Breast epithelium (tissue), 3 donors: ENCODE measurements at regions not wholly inside any gene's neighbourhood (a gene's known extent, or its start where the extent isn't known, plus 50 kb on each side); places are given as distances from the start of the nearest gene placed in this dataset.

Experiments
- POLR2A ChIP-seq: fragments of 450-650 bp; IDR thresholded peaks from one replicate; pipeline ENCODE4 v1.6.1; 2016; ENCODE audit warnings: antibody characterized with exemption, mild to moderate bottlenecking, moderate library complexity
- POLR2AphosphoS5 ChIP-seq, 3 donors: sonication (generic); formaldehyde crosslinking; IDR thresholded peaks; one replicate each; pipeline ENCODE4 v1.6.1; 2017; ENCODE audit warnings: antibody characterized with exemption in 3 of 3
- TF ChIP-seq, protein P1 (sequence below), 3 donors: fragments of 450-650 bp; IDR thresholded peaks; one replicate each; pipeline ENCODE4 v1.5.1; 2016 to 2017; ENCODE audit warnings: antibody characterized with exemption in 3 of 3, mild to moderate bottlenecking in 3 of 3, moderate library complexity in 3 of 3

- TF ChIP-seq, protein P1, sequence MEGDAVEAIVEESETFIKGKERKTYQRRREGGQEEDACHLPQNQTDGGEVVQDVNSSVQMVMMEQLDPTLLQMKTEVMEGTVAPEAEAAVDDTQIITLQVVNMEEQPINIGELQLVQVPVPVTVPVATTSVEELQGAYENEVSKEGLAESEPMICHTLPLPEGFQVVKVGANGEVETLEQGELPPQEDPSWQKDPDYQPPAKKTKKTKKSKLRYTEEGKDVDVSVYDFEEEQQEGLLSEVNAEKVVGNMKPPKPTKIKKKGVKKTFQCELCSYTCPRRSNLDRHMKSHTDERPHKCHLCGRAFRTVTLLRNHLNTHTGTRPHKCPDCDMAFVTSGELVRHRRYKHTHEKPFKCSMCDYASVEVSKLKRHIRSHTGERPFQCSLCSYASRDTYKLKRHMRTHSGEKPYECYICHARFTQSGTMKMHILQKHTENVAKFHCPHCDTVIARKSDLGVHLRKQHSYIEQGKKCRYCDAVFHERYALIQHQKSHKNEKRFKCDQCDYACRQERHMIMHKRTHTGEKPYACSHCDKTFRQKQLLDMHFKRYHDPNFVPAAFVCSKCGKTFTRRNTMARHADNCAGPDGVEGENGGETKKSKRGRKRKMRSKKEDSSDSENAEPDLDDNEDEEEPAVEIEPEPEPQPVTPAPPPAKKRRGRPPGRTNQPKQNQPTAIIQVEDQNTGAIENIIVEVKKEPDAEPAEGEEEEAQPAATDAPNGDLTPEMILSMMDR (IDR thresholded peaks at IDR 0.05) = no peak
- TF ChIP-seq POLR2A = no peak
- TF ChIP-seq POLR2AphosphoS5 (IDR thresholded peaks at IDR 0.05) = no peak
Observed at GRCh38 chr20:51098284-51098810, 75.4 kb upstream of the KCNG1 start.
